Endothelial cell of umbilical vein (primary cell): ENCODE measurements at regions not wholly inside any gene's neighbourhood (a gene's known extent, or its start where the extent isn't known, plus 50 kb on each side); places are given as distances from the start of the nearest gene placed in this dataset.

Experiments used
- BruUV-seq: library from RNA; stranded (reverse); fragments of 400-500 nt; replicated peaks from 2 replicates; lab custom pipeline; 2021; lab: Mats Ljungman, UMichigan
- CTCF ChIA-PET: fragments of 300-600, 350-600 bp; sonication (Branson Sonifier 250); formaldehyde crosslinking; loops from one replicate; lab custom pipeline; 2021; ENCODE audit warnings: antibody characterized with exemption, inconsistent platforms; lab: Charles Lee
- POLR2A ChIA-PET: fragments of 300-600, 350-600 bp; sonication (Branson Sonifier 250); formaldehyde crosslinking; loops from one replicate; lab custom pipeline; 2021; ENCODE audit warnings: antibody characterized with exemption, inconsistent platforms; lab: Charles Lee
- DNase-seq: peaks from one replicate; pipeline ENCODE4 v3.0.0-alpha.2; 2011; ENCODE audit warnings: low read depth, low spot score
- FAIRE-seq: peaks from 2 replicates; lab custom pipeline; 2011; peaks lifted over from hg19 to GRCh38; lab: Jason Lieb, UNC
- H2AFZ ChIP-seq: 2 replicates; pipeline ENCODE4 v1.6.0; 2012; ENCODE audit warnings: low read depth, low read length, control low read depth, inconsistent platforms
- H3K27ac ChIP-seq: 2 replicates; pipeline ENCODE4 v1.5.1; 2011; ENCODE audit warnings: low read depth, mild to moderate bottlenecking, control low read depth, low read length, moderate library complexity; ENCODE audit not compliant: insufficient read depth
- H3K27me3 ChIP-seq, 2 experiments: 2 replicates each; pipeline versions ENCODE4 v1.6.0 to v1.6.1; 2011; ENCODE audit warnings: low read length in 2 of 2, mixed read lengths in 1 of 2; ENCODE audit not compliant: control insufficient read depth in 2 of 2, insufficient read depth in 2 of 2
- H3K36me3 ChIP-seq, 2 experiments: 2 replicates in 1 of 2; 3 replicates in 1 of 2; pipeline ENCODE4 v1.5.1; 2011; ENCODE audit warnings: low read length in 2 of 2, mild to moderate bottlenecking in 1 of 2, moderate library complexity in 1 of 2; ENCODE audit not compliant: control insufficient read depth in 2 of 2, insufficient read depth in 2 of 2; ENCODE audit errors: extremely low read depth in 1 of 2
- H3K4me1 ChIP-seq: 3 replicates; pipeline ENCODE4 v1.5.1; 2011; ENCODE audit warnings: mild to moderate bottlenecking, low read length; ENCODE audit not compliant: control insufficient read depth, insufficient read depth; ENCODE audit errors: extremely low read depth
- H3K4me2 ChIP-seq: 2 replicates; pipeline ENCODE4 v1.6.1; 2011; ENCODE audit warnings: low read length, control low read depth, mixed read lengths; ENCODE audit not compliant: insufficient read depth
- H3K4me3 ChIP-seq, 3 experiments: fragments of 200-600 bp in 1 of 3; sonication (generic), shearing (Covaris generic) in 1 of 3; replicated peaks in 1 of 3; 2 replicates each; pipeline ENCODE4 v1.5.1; 2011 to 2016; ENCODE audit warnings: control low read depth in 3 of 3, low read length in 3 of 3, mild to moderate bottlenecking in 2 of 3, inconsistent platforms in 1 of 3, low read depth in 1 of 3, moderate library complexity in 1 of 3; ENCODE audit not compliant: insufficient read depth in 1 of 3
- H3K79me2 ChIP-seq: 2 replicates; pipeline ENCODE4 v1.6.0; 2012; ENCODE audit warnings: low read length, inconsistent platforms; ENCODE audit not compliant: control insufficient read depth, insufficient read depth
- H3K9ac ChIP-seq: replicated peaks from 2 replicates; pipeline ENCODE3; 2011; ENCODE audit warnings: low read length, control low read depth; ENCODE audit not compliant: insufficient read depth; ENCODE audit errors: extremely low read depth
- H3K9me1 ChIP-seq: replicated peaks from 3 replicates; pipeline ENCODE4 v1.6.0; 2011; ENCODE audit warnings: mild to moderate bottlenecking, low read length; ENCODE audit not compliant: control insufficient read depth, insufficient read depth; ENCODE audit errors: extremely low read depth
- H3K9me3 ChIP-seq: replicated peaks from 2 replicates; pipeline ENCODE4 v1.5.1; 2012; ENCODE audit warnings: low read length, inconsistent platforms; ENCODE audit not compliant: control insufficient read depth, insufficient read depth
- H4K20me1 ChIP-seq: replicated peaks from 2 replicates; pipeline ENCODE3; 2011; ENCODE audit warnings: mild to moderate bottlenecking, low read length; ENCODE audit not compliant: control insufficient read depth, insufficient read depth; ENCODE audit errors: extremely low read depth
- CTCF ChIP-seq, 2 donors: IDR thresholded peaks; 1 replicate in 1 of 2; 2 replicates in 1 of 2; pipeline ENCODE4 v1.5.1; 2011; ENCODE audit warnings: low read length in 2 of 2, mild to moderate bottlenecking in 2 of 2, moderate library complexity in 2 of 2, control low read depth in 1 of 2, inconsistent platforms in 1 of 2, low read depth in 1 of 2; ENCODE audit not compliant: insufficient read depth in 1 of 2; ENCODE audit errors: extremely low read depth in 1 of 2
- EZH2 ChIP-seq: IDR thresholded peaks from 2 replicates; pipeline ENCODE4 v1.6.1; 2012; ENCODE audit warnings: borderline replicate concordance, low read depth, mild to moderate bottlenecking, moderate library complexity, low read length, inconsistent platforms; ENCODE audit not compliant: severe bottlenecking
- FOS ChIP-seq: IDR thresholded peaks from 2 replicates; pipeline ENCODE4 v1.6.1; 2011; ENCODE audit warnings: mild to moderate bottlenecking, low read length, moderate library complexity, borderline replicate concordance; ENCODE audit not compliant: insufficient read depth
- GATA2 ChIP-seq: IDR thresholded peaks from 2 replicates; pipeline ENCODE4 v1.7.0; 2011; ENCODE audit warnings: low read depth, mild to moderate bottlenecking, moderate library complexity, mixed read lengths, low read length; ENCODE audit not compliant: insufficient read length, insufficient read depth
- JUN ChIP-seq: IDR thresholded peaks from 2 replicates; pipeline ENCODE4 v1.6.1; 2011; ENCODE audit warnings: borderline replicate concordance, low read depth; ENCODE audit not compliant: insufficient read length, insufficient read depth
- MAX ChIP-seq: IDR thresholded peaks from 2 replicates; pipeline ENCODE4 v1.6.1; 2011; ENCODE audit not compliant: insufficient read depth, insufficient read length
- MYC ChIP-seq: IDR thresholded peaks from one replicate; pipeline ENCODE4 v1.6.1; 2011; ENCODE audit warnings: mild to moderate bottlenecking, low read depth, low read length
- POLR2A ChIP-seq: IDR thresholded peaks from 2 replicates; pipeline ENCODE4 v1.6.1; 2012; ENCODE audit warnings: low read depth, mild to moderate bottlenecking, control low read depth, low read length
- POLR2AphosphoS5 ChIP-seq: IDR thresholded peaks from 2 replicates; pipeline ENCODE4 v1.6.1; 2012; ENCODE audit warnings: low read depth, mild to moderate bottlenecking, control low read depth, low read length, moderate library complexity; ENCODE audit not compliant: insufficient read depth
- dilution Hi-C: fragments of 300-500 bp; cut with MboI; formaldehyde crosslinking; loops from one replicate; pipeline ENCODE4 v1.15.0; 2019; ENCODE audit warnings: low sequenced_read_pairs; ENCODE audit not compliant: extremely low pct_ligation_motif_present
- intact Hi-C: fragments of 100-400 bp; cut with micrococcal nuclease; formaldehyde crosslinking; loops from one replicate; pipeline ENCODE4 v1.10.0; 2022

- Histone ChIP-seq H2AFZ (no peak overlapping the region), H3K4me2 (no peak overlapping the region), H3K27me3 (no peaks in the 10 kb centered on the region), H3K4me1 (no peaks in the 10 kb centered on the region), H3K9me1 (no peaks in the 10 kb centered on the region), H3K9me3 (no peaks in the 10 kb centered on the region), H4K20me1 (no peaks in the 10 kb centered on the region), H3K4me3 (no peak overlapping the region), H3K36me3 (no peaks in the 10 kb centered on the region), H3K9ac (no peak overlapping the region), H3K27ac (no peak overlapping the region), H3K79me2 (no peaks in the 10 kb centered on the region)
- TF ChIP-seq MAX (no peak), MYC (no peak), FOS (no peak), EZH2 (no peak), POLR2AphosphoS5 (no peak), JUN (no peak), POLR2A (no peak), GATA2 (no peak)
- FAIRE-seq, result no peak
- dilution Hi-C loops (no loop called here), intact Hi-C loops (no loop called here)
- ChIA-PET POLR2A (no interaction called here), CTCF (interaction anchor here (1.1 kb wide), 1 partner anchor 9 kb away, joined by 3 read pairs; no protein-coding TSS in a partner anchor)
- BruUV-seq, result no TSS peak
- DNase-seq, result no peak
Observed at GRCh38 chr21:15434163-15434905, 295.4 kb upstream of the USP25 start.

- no peaks in the 10 kb centered on the region for H3K9me3 ChIP-seq
- no peak for TF ChIP-seq CTCF (IDR thresholded peaks at IDR 0.05; ENCODE audit: extremely low read depth in 1 of 2, insufficient read depth in 1 of 2, low read depth in 1 of 2, low read length in 2 of 2)
- no peak for TF ChIP-seq EZH2
- TF ChIP-seq POLR2AphosphoS5, result no peak
- no peak for TF ChIP-seq MAX
- no peak for TF ChIP-seq FOS
- TF ChIP-seq POLR2A, result no peak
- TF ChIP-seq JUN, result no peak
- TF ChIP-seq MYC, result no peak
- TF ChIP-seq GATA2, result no peak
- BruUV-seq, result no TSS peak
- no peaks in the 10 kb centered on the region for H3K36me3 ChIP-seq
- intact Hi-C loops (no loop called here), dilution Hi-C loops (no loop called here)
- H3K4me3 ChIP-seq, result no peak overlapping the region
- H4K20me1 ChIP-seq, result no peaks in the 10 kb centered on the region
- H3K27me3 ChIP-seq, result no peaks in the 10 kb centered on the region
- no peak overlapping the region for H3K9ac ChIP-seq
- POLR2A ChIA-PET, result no interaction called here
- CTCF ChIA-PET, result interaction anchor here (0.7 to 1.0 kb wide), 2 partner anchors 17 to 303 kb away, joined by 3 to 4 read pairs; no protein-coding TSS in a partner anchor
- H3K79me2 ChIP-seq, result no peaks in the 10 kb centered on the region
- FAIRE-seq (no peak), DNase-seq (no peak)
- H3K27ac ChIP-seq, result no peak overlapping the region
- H2AFZ ChIP-seq, result no peak overlapping the region
- H3K4me2 ChIP-seq, result no peak overlapping the region
- no peaks in the 10 kb centered on the region for H3K4me1 ChIP-seq
- H3K9me1 ChIP-seq, result no peaks in the 10 kb centered on the region
Observed at GRCh38 chr21:15436031-15436430, 293.8 kb upstream of the USP25 start.
